Erythroblast (primary cell): ENCODE measurements at regions not wholly inside any gene's neighbourhood (a gene's known extent, or its start where the extent isn't known, plus 50 kb on each side); places are given as distances from the start of the nearest gene placed in this dataset.

Source experiments
- GATA1 ChIP-seq: IDR thresholded peaks from 2 replicates; pipeline ENCODE4 v1.6.1; 2011; ENCODE audit warnings: low read depth, mild to moderate bottlenecking, control low read depth, low read length, moderate library complexity
- POLR2A ChIP-seq: IDR thresholded peaks from 2 replicates; pipeline ENCODE4 v1.6.1; 2011; ENCODE audit warnings: mild to moderate bottlenecking, low read length

GRCh38 chr14:55975281-55975910 is 142.8 kb upstream of the PELI2 start:
- no peak for TF ChIP-seq POLR2A
- no peak for TF ChIP-seq GATA1
